H9 (cell line): ENCODE measurements at regions not wholly inside any gene's neighbourhood (a gene's known extent, or its start where the extent isn't known, plus 50 kb on each side); places are given as distances from the start of the nearest gene placed in this dataset.

Experiments
- DNase-seq: peaks from one replicate; pipeline ENCODE4 v3.0.0-alpha.2; 2017
- H2AFZ ChIP-seq: one replicate; pipeline ENCODE4 v1.6.1; 2013; ENCODE audit warnings: mild to moderate bottlenecking, low read length, control low read depth, moderate library complexity
- H2AK5ac ChIP-seq: 2 replicates; pipeline ENCODE4 v1.6.1; 2013; ENCODE audit warnings: low read length, control low read depth, mixed read lengths; ENCODE audit not compliant: insufficient read length
- H2BK120ac ChIP-seq: one replicate; pipeline ENCODE4 v1.6.1; 2013; ENCODE audit warnings: low read depth, mild to moderate bottlenecking, low read length, control low read depth, inconsistent platforms; ENCODE audit not compliant: poor library complexity, severe bottlenecking
- H2BK12ac ChIP-seq: 2 replicates; pipeline ENCODE4 v1.6.1; 2013; ENCODE audit warnings: low read length, control low read depth, mixed read lengths, low read depth; ENCODE audit not compliant: insufficient read length
- H2BK15ac ChIP-seq: 2 replicates; pipeline ENCODE4 v1.6.1; 2013; ENCODE audit warnings: low read depth, low read length, control low read depth
- H2BK20ac ChIP-seq: one replicate; pipeline ENCODE4 v1.6.1; 2013; ENCODE audit warnings: low read depth, mild to moderate bottlenecking, low read length, control low read depth, inconsistent platforms; ENCODE audit not compliant: poor library complexity, severe bottlenecking
- H2BK5ac ChIP-seq: 2 replicates; pipeline ENCODE4 v1.6.1; 2013; ENCODE audit warnings: low read length, control low read depth, mixed read lengths; ENCODE audit not compliant: insufficient read length
- H3K14ac ChIP-seq: 2 replicates; pipeline ENCODE4 v1.6.1; 2013; ENCODE audit warnings: low read length, control low read depth; ENCODE audit not compliant: insufficient read depth
- H3K18ac ChIP-seq: 2 replicates; pipeline ENCODE4 v1.6.1; 2013; ENCODE audit warnings: low read depth, mild to moderate bottlenecking, mixed read lengths, low read length, control low read depth; ENCODE audit not compliant: insufficient read length
- H3K23ac ChIP-seq: 2 replicates; pipeline ENCODE4 v1.6.1; 2013; ENCODE audit warnings: low read length, control low read depth, mixed read lengths, low read depth; ENCODE audit not compliant: insufficient read length
- H3K23me2 ChIP-seq: 2 replicates; pipeline ENCODE4 v1.6.1; 2013; ENCODE audit warnings: low read depth, mild to moderate bottlenecking, mixed read lengths, low read length, control low read depth; ENCODE audit not compliant: insufficient read length, poor library complexity, severe bottlenecking
- H3K27ac ChIP-seq: 2 replicates; pipeline ENCODE4 v1.5.1; 2013; ENCODE audit warnings: low read length, control low read depth, mixed read lengths, low read depth; ENCODE audit not compliant: insufficient read length
- H3K27me3 ChIP-seq: 2 replicates; pipeline ENCODE4 v1.6.1; 2013; ENCODE audit warnings: low read length, control low read depth, inconsistent platforms; ENCODE audit not compliant: insufficient read depth
- H3K4ac ChIP-seq: 2 replicates; pipeline ENCODE4 v1.6.1; 2013; ENCODE audit warnings: low read depth, mild to moderate bottlenecking, control low read depth, inconsistent platforms, low read length, moderate library complexity
- H3K4me1 ChIP-seq: 2 replicates; pipeline ENCODE4 v1.6.1; 2013; ENCODE audit warnings: low read length, control low read depth, inconsistent platforms; ENCODE audit not compliant: insufficient read depth
- H3K4me2 ChIP-seq: 2 replicates; pipeline ENCODE4 v1.6.1; 2013; ENCODE audit warnings: low read length, control low read depth, mixed read lengths; ENCODE audit not compliant: insufficient read length, insufficient read depth
- H3K56ac ChIP-seq: 2 replicates; pipeline ENCODE4 v1.6.1; 2013; ENCODE audit warnings: low read depth, mild to moderate bottlenecking, mixed read lengths, low read length, control low read depth; ENCODE audit not compliant: insufficient read length
- H3K79me1 ChIP-seq: 2 replicates; pipeline ENCODE4 v1.6.1; 2013; ENCODE audit warnings: low read depth, mild to moderate bottlenecking, moderate library complexity, low read length, control low read depth, inconsistent platforms; ENCODE audit not compliant: insufficient read depth, poor library complexity, severe bottlenecking
- H3K79me2 ChIP-seq: 2 replicates; pipeline ENCODE4 v1.6.1; 2013; ENCODE audit warnings: low read length, control low read depth, inconsistent platforms; ENCODE audit not compliant: insufficient read depth
- H3K9ac ChIP-seq: 2 replicates; pipeline ENCODE4 v1.6.1; 2013; ENCODE audit warnings: low read length, control low read depth, mixed read lengths; ENCODE audit not compliant: insufficient read length; ENCODE audit errors: extremely low read depth
- H3K9me3 ChIP-seq: one replicate; pipeline ENCODE4 v1.6.1; 2013; ENCODE audit warnings: low read depth, low read length, inconsistent platforms; ENCODE audit not compliant: control insufficient read depth
- H3T11ph ChIP-seq: one replicate; pipeline ENCODE4 v1.6.1; 2013; ENCODE audit warnings: mild to moderate bottlenecking, low read length, control low read depth, inconsistent platforms
- H4K20me1 ChIP-seq: one replicate; pipeline ENCODE4 v1.6.1; 2013; ENCODE audit not compliant: control insufficient read depth, insufficient read length, insufficient read depth
- H4K5ac ChIP-seq: 2 replicates; pipeline ENCODE4 v1.6.1; 2013; ENCODE audit warnings: low read depth, mild to moderate bottlenecking, mixed read lengths, low read length, control low read depth; ENCODE audit not compliant: insufficient read length
- H4K8ac ChIP-seq: replicated peaks from 2 replicates; pipeline ENCODE4 v1.6.1; 2013; ENCODE audit warnings: low read length, control low read depth, mixed read lengths, low read depth; ENCODE audit not compliant: insufficient read length
- H4K91ac ChIP-seq: 2 replicates; pipeline ENCODE4 v1.6.1; 2013; ENCODE audit warnings: low read depth, mild to moderate bottlenecking, moderate library complexity, mixed read lengths, low read length, control low read depth; ENCODE audit not compliant: insufficient read length
- H3K27ac Mint-ChIP-seq, 3 experiments: 2 replicates in 2 of 3; 3 replicates in 1 of 3; pipeline ENCODE4 v1.8.0; 2020 to 2021; ENCODE audit warnings: mixed read lengths in 3 of 3, mild to moderate bottlenecking in 1 of 3, moderate library complexity in 1 of 3
- H3K27me3 Mint-ChIP-seq: 2 replicates; pipeline ENCODE4 v1.8.0; 2021; ENCODE audit warnings: low read depth, mild to moderate bottlenecking, moderate library complexity, mixed read lengths
- H3K36me3 Mint-ChIP-seq, 3 experiments: 2 replicates in 2 of 3; 3 replicates in 1 of 3; pipeline ENCODE4 v1.8.0; 2020 to 2021; ENCODE audit warnings: low read depth in 3 of 3, mixed read lengths in 3 of 3; ENCODE audit not compliant: insufficient read depth in 1 of 3
- H3K4me1 Mint-ChIP-seq, 2 experiments: 2 replicates each; pipeline ENCODE4 v1.8.0; 2020; ENCODE audit warnings: mixed read lengths in 2 of 2
- H3K4me3 Mint-ChIP-seq, 2 experiments: 2 replicates in 1 of 2; 3 replicates in 1 of 2; pipeline ENCODE4 v1.8.0; 2020 to 2021; ENCODE audit warnings: mild to moderate bottlenecking in 2 of 2, mixed read lengths in 2 of 2, moderate library complexity in 1 of 2
- H3K9me3 Mint-ChIP-seq, 2 experiments: 2 replicates in 1 of 2; 3 replicates in 1 of 2; pipeline ENCODE4 v1.8.0; 2020; ENCODE audit warnings: mild to moderate bottlenecking in 2 of 2, mixed read lengths in 2 of 2, moderate library complexity in 1 of 2
- CTCF ChIP-seq: fragments of 200-600 bp; sonication (generic); conservative IDR thresholded peaks from 3 replicates; pipeline ENCODE4 v1.8.0; 2021; ENCODE audit warnings: antibody characterized with exemption, mild to moderate bottlenecking
- WGBS: extraction: QIAGEN DNeasy Blood & Tissue Kit; methylation state at CpG from one replicate; pipeline ENCODE4 v1.1.7; 2013; ENCODE audit warnings: missing lambda C conversion rate, low lambda C conversion rate, mixed read lengths; ENCODE audit not compliant: insufficient read length; ENCODE audit errors: extremely low coverage; 5-methylcytosine and 5-hydroxymethylcytosine counted together

- Histone ChIP-seq H3K4me2 (no peak overlapping the region), H3K23ac (no peak overlapping the region), H3K9ac (no peak overlapping the region), H3K4me1 (no peaks in the 10 kb centered on the region; the same call in 1 of the 2 replicates), H4K5ac (no peak overlapping the region), H3K56ac (no peak overlapping the region), H3K14ac (no peak overlapping the region), H4K20me1 (no peaks in the 10 kb centered on the region), H3K79me1 (no peaks in the 10 kb centered on the region), H2BK15ac (no peak overlapping the region), H4K91ac (no peak overlapping the region), H3K27me3 (no peaks in the 10 kb centered on the region), H2BK20ac (no peak overlapping the region), H2BK12ac (no peak overlapping the region), H2AFZ (no peak overlapping the region), H2AK5ac (no peak overlapping the region), H3K23me2 (no peaks in the 10 kb centered on the region), H3K27ac (no peak overlapping the region), H2BK120ac (no peak overlapping the region), H4K8ac (no peak overlapping the region), H2BK5ac (no peak overlapping the region), H3K79me2 (no peaks in the 10 kb centered on the region), H3K4ac (no peak overlapping the region), H3K18ac (no peak overlapping the region), H3K9me3 (no peaks in the 10 kb centered on the region), H3T11ph (no peak overlapping the region)
- 100% methylated on average over 1 of the region's 1 CpG for WGBS
- H3K27me3 Mint-ChIP-seq = no peaks in the 10 kb centered on the region
- DNase-seq = no peak
- no peak for TF ChIP-seq CTCF
- peaks cover 11 to 19% of the 10 kb centered on the region in 2 experiments for H3K4me1 Mint-ChIP-seq
- H3K9me3 Mint-ChIP-seq = no peaks in the 10 kb centered on the region
- H3K4me3 Mint-ChIP-seq = no peak overlapping the region
- H3K36me3 Mint-ChIP-seq = no peaks in the 10 kb centered on the region
- no peak overlapping the region; a peak in 1 of 7 replicates for H3K27ac Mint-ChIP-seq
Measured at GRCh38 chr16:18059089-18059488, 277.4 kb downstream of the NPIPA8 start.
